ENCODE measurements at regions not wholly inside any gene's neighbourhood (a gene's known extent, or its start where the extent isn't known, plus 50 kb on each side); places are given as distances from the start of the nearest gene placed in this dataset.

DNA sequence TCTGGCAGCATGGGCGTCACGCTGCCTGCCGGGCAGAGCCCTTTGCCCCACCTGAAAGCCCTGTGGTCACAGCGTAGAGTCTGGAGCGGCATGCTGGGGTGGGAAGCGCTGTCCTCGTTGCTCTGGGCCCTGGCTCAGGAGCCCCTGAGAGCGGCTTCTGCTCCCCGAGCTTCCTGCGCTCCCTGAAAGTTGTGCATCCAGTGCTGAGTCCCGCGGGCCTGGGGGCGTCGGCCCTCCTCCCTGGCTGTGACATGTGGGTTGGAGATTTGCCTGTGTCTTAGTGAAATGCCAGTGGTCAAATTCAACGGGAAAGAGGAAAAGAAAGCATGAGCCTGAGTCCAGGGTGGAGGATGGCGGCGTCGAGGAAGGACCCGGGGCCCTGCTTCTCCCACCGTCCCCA lies 1208.0 kb downstream of the BRD1 start:
- Histone ChIP-seq H3K36me3 (replicated peaks; ENCODE audit: insufficient read depth, low read length) (no peaks in the 10 kb centered on the region), H3K9me3 (replicated peaks; ENCODE audit: insufficient read depth, low read length) (no peaks in the 10 kb centered on the region), H3F3A (ENCODE audit: insufficient read depth, low read length) (no peaks in the 10 kb centered on the region), H3K27ac (ENCODE audit: low read length) (no peak overlapping the region), H2AFZ (ENCODE audit: low read length) (no peak overlapping the region), H3K9me2 (replicated peaks; ENCODE audit: insufficient read depth, low read length) (no peaks in the 10 kb centered on the region), H3K79me2 (ENCODE audit: low read length) (peaks cover 26% of the 10 kb centered on the region), H3K4me3 (ENCODE audit: low read length) (no peak overlapping the region), H3K4me2 (ENCODE audit: low read depth, low read length) (no peak overlapping the region), H3K4me1 (ENCODE audit: low read length) (no peaks in the 10 kb centered on the region), H3K9ac (ENCODE audit: low read length) (no peak overlapping the region), H4K20me1 (ENCODE audit: insufficient read depth, low read length) (no peaks in the 10 kb centered on the region), H3K27me3 (replicated peaks; ENCODE audit: insufficient read depth, low read length) (no peaks in the 10 kb centered on the region)
- DNase-seq: no peak
- TF ChIP-seq EZH2phosphoT487 (IDR thresholded peaks at IDR 0.05; ENCODE audit: low read length) (no peak), EZH2 (optimal IDR thresholded peaks at IDR 0.05; ENCODE audit: low read depth, low read length) (no peak)
- TF ChIP-seq, protein P1, sequence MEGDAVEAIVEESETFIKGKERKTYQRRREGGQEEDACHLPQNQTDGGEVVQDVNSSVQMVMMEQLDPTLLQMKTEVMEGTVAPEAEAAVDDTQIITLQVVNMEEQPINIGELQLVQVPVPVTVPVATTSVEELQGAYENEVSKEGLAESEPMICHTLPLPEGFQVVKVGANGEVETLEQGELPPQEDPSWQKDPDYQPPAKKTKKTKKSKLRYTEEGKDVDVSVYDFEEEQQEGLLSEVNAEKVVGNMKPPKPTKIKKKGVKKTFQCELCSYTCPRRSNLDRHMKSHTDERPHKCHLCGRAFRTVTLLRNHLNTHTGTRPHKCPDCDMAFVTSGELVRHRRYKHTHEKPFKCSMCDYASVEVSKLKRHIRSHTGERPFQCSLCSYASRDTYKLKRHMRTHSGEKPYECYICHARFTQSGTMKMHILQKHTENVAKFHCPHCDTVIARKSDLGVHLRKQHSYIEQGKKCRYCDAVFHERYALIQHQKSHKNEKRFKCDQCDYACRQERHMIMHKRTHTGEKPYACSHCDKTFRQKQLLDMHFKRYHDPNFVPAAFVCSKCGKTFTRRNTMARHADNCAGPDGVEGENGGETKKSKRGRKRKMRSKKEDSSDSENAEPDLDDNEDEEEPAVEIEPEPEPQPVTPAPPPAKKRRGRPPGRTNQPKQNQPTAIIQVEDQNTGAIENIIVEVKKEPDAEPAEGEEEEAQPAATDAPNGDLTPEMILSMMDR (IDR thresholded peaks at IDR 0.05; ENCODE audit: low read length): no peak

DNA sequence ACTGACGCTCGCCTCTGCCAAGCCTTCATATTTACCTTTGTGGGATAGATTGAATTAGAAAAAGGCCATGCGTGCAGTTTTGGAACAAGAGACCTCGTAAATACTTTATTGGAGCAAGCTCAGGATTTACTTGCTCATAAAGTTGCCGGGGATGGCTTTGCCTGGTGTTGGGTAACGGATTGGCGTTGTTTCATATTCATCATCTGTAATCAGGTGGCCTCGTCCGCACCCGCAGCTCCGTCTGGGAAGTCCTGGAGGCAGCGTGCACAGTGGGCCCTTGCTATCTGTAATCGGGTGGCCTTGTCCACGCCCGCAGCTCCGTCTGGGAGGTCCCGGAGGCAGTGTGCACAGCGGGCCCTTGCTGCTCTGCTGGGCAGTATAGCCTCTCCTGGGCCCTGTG lies 1209.3 kb downstream of the BRD1 start:
- Histone ChIP-seq H3K4me2 (ENCODE audit: low read depth, low read length) (no peak overlapping the region), H3K9me3 (replicated peaks; ENCODE audit: insufficient read depth, low read length) (no peaks in the 10 kb centered on the region), H3K4me1 (ENCODE audit: low read length) (no peaks in the 10 kb centered on the region), H3F3A (ENCODE audit: insufficient read depth, low read length) (no peaks in the 10 kb centered on the region), H3K79me2 (ENCODE audit: low read length) (peaks cover 19% of the 10 kb centered on the region), H3K27ac (ENCODE audit: low read length) (no peak overlapping the region), H3K9ac (ENCODE audit: low read length) (no peak overlapping the region), H3K27me3 (replicated peaks; ENCODE audit: insufficient read depth, low read length) (no peaks in the 10 kb centered on the region), H3K36me3 (replicated peaks; ENCODE audit: insufficient read depth, low read length) (no peaks in the 10 kb centered on the region), H4K20me1 (ENCODE audit: insufficient read depth, low read length) (no peaks in the 10 kb centered on the region), H3K4me3 (ENCODE audit: low read length) (no peak overlapping the region), H2AFZ (ENCODE audit: low read length) (no peak overlapping the region), H3K9me2 (replicated peaks; ENCODE audit: insufficient read depth, low read length) (no peaks in the 10 kb centered on the region)
- DNase-seq: no peak
- TF ChIP-seq EZH2 (optimal IDR thresholded peaks at IDR 0.05; ENCODE audit: low read depth, low read length) (no peak), EZH2phosphoT487 (IDR thresholded peaks at IDR 0.05; ENCODE audit: low read length) (no peak)
- TF ChIP-seq, protein P1 (IDR thresholded peaks at IDR 0.05; ENCODE audit: low read length): no peak

DNA sequence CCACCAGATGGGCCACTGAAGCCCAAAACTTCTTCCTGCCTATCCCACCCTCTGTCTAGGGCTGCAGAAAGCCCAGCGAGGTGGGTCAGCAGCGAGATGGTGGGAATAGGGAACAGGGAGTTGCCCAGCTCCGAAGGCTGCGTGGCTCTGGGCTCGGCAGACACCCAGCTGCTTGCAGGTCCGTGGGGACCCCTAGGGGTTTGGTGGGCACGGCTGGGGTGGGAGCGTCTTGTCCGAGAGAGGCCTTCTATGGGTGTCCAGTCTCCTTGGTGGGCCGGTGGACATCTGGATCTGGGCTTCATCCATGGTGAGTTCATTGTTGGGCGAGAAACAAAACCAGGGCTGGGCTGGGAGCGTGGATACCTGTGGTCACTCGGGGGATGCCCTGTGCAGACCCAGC lies 1211.0 kb downstream of the BRD1 start:
- TF ChIP-seq EZH2phosphoT487 (IDR thresholded peaks at IDR 0.05; ENCODE audit: low read length) (no peak), EZH2 (optimal IDR thresholded peaks at IDR 0.05; ENCODE audit: low read depth, low read length) (no peak)
- TF ChIP-seq, protein P1 (IDR thresholded peaks at IDR 0.05; ENCODE audit: low read length): no peak
- Histone ChIP-seq H3K27ac (ENCODE audit: low read length) (no peak overlapping the region), H3K4me3 (ENCODE audit: low read length) (no peak overlapping the region), H3K9me3 (replicated peaks; ENCODE audit: insufficient read depth, low read length) (no peaks in the 10 kb centered on the region), H3K36me3 (replicated peaks; ENCODE audit: insufficient read depth, low read length) (no peaks in the 10 kb centered on the region), H3K27me3 (replicated peaks; ENCODE audit: insufficient read depth, low read length) (no peaks in the 10 kb centered on the region), H3K79me2 (ENCODE audit: low read length) (peaks cover 6% of the 10 kb centered on the region), H3F3A (ENCODE audit: insufficient read depth, low read length) (no peaks in the 10 kb centered on the region), H4K20me1 (ENCODE audit: insufficient read depth, low read length) (no peaks in the 10 kb centered on the region), H2AFZ (ENCODE audit: low read length) (no peak overlapping the region), H3K4me2 (ENCODE audit: low read depth, low read length) (no peak overlapping the region), H3K9ac (ENCODE audit: low read length) (no peak overlapping the region), H3K4me1 (ENCODE audit: low read length) (no peaks in the 10 kb centered on the region), H3K9me2 (replicated peaks; ENCODE audit: insufficient read depth, low read length) (no peaks in the 10 kb centered on the region)
- no peak for DNase-seq

Data from MM.1S (cell line).